PFSK-1 (cell line): ENCODE measurements at regions not wholly inside any gene's neighbourhood (a gene's known extent, or its start where the extent isn't known, plus 50 kb on each side); places are given as distances from the start of the nearest gene placed in this dataset.

Experiments
- POLR2AphosphoS5 ChIP-seq: IDR thresholded peaks from 2 replicates; pipeline ENCODE4 v1.6.1; 2012; ENCODE audit warnings: low read depth, mild to moderate bottlenecking, control low read depth, low read length, moderate library complexity
- TAF1 ChIP-seq: IDR thresholded peaks from 2 replicates; pipeline ENCODE4 v1.6.1; 2012; ENCODE audit warnings: low read length, control low read depth, borderline replicate concordance; ENCODE audit not compliant: insufficient read depth
- TF ChIP-seq, protein P1 (sequence below), 2 experiments: IDR thresholded peaks; 2 replicates each; pipeline versions ENCODE4 v1.6.1 to v1.8.0; 2011 to 2012; ENCODE audit warnings: low read depth in 2 of 2, low read length in 2 of 2, control low read depth in 1 of 2, inconsistent platforms in 1 of 2, mild to moderate bottlenecking in 1 of 2, moderate library complexity in 1 of 2; ENCODE audit not compliant: insufficient read depth in 1 of 2

DNA sequence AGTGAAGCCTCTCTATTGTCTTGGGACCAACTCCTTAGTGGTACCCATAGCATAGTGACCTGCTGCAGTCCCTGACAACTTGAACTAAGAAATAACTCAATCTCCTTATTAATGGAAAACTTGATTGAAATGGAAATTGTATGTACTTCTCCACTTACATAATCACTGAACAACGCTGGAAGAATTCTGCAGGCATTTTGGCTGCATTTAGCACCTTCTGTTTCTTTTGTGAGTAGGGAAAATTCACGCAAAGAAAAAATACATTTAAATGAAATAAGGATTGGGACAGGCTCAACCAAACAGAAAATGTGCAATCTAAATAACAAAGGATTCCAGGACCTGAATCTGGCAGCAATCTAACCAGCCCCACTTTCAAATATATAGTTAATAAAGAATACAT lies 126.9 kb upstream of the GHITM start:
- no peak for TF ChIP-seq POLR2AphosphoS5
- no peak for TF ChIP-seq TAF1
- TF ChIP-seq, protein P1, sequence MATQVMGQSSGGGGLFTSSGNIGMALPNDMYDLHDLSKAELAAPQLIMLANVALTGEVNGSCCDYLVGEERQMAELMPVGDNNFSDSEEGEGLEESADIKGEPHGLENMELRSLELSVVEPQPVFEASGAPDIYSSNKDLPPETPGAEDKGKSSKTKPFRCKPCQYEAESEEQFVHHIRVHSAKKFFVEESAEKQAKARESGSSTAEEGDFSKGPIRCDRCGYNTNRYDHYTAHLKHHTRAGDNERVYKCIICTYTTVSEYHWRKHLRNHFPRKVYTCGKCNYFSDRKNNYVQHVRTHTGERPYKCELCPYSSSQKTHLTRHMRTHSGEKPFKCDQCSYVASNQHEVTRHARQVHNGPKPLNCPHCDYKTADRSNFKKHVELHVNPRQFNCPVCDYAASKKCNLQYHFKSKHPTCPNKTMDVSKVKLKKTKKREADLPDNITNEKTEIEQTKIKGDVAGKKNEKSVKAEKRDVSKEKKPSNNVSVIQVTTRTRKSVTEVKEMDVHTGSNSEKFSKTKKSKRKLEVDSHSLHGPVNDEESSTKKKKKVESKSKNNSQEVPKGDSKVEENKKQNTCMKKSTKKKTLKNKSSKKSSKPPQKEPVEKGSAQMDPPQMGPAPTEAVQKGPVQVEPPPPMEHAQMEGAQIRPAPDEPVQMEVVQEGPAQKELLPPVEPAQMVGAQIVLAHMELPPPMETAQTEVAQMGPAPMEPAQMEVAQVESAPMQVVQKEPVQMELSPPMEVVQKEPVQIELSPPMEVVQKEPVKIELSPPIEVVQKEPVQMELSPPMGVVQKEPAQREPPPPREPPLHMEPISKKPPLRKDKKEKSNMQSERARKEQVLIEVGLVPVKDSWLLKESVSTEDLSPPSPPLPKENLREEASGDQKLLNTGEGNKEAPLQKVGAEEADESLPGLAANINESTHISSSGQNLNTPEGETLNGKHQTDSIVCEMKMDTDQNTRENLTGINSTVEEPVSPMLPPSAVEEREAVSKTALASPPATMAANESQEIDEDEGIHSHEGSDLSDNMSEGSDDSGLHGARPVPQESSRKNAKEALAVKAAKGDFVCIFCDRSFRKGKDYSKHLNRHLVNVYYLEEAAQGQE (IDR thresholded peaks at IDR 0.05; ENCODE audit: insufficient read depth in 1 of 2, low read depth in 2 of 2, low read length in 2 of 2) = no peak
